ENCODE measurements at regions not wholly inside any gene's neighbourhood (a gene's known extent, or its start where the extent isn't known, plus 50 kb on each side); places are given as distances from the start of the nearest gene placed in this dataset.

- TF ChIP-seq EP300 (IDR thresholded peaks at IDR 0.05) (no peak), CTCF (IDR thresholded peaks at IDR 0.05) (no peak)
Observed at GRCh38 chr3:154684440-154684839, 254.4 kb upstream of the GPR149 start.

Data from upper lobe of left lung (tissue), 4 donors.